K562 (cell line): ENCODE measurements at regions not wholly inside any gene's neighbourhood (a gene's known extent, or its start where the extent isn't known, plus 50 kb on each side); places are given as distances from the start of the nearest gene placed in this dataset.

Source experiments
- ATAC-seq: fragments of 200-7000 bp; cut with Tn5 transposase; 3 replicates; pipeline ENCODE4 v1.9.1; 2020; ENCODE audit warnings: moderate library complexity
- BruUV-seq: library from RNA; stranded (reverse); fragments of 400-500 nt; replicated peaks from 2 replicates; lab custom pipeline; 2021; lab: Mats Ljungman, UMichigan
- CTCF ChIA-PET: fragments of 300-600 bp; formaldehyde crosslinking; extraction: SDS; loops from one replicate; lab custom pipeline; 2021; ENCODE audit warnings: low intra/inter-chr PET ratio; lab: Yijun Ruan, JAX
- POLR2A ChIA-PET: fragments of 300-600, 350-650 bp; sonication (Branson Sonifier 250); formaldehyde crosslinking; extraction: SDS; loops from one replicate; lab custom pipeline; 2021; ENCODE audit warnings: antibody characterized with exemption, inconsistent platforms; lab: Yijun Ruan, JAX
- DNase-seq, 4 experiments: peaks; one replicate each; pipeline versions ENCODE4 v3.0.0 to v3.0.0-alpha.2; 2011 to 2018; ENCODE audit warnings: low spot score in 3 of 4, mixed read lengths in 3 of 4; ENCODE audit errors: extremely low read depth in 1 of 4
- FAIRE-seq: peaks from 2 replicates; lab custom pipeline; 2011; peaks lifted over from hg19 to GRCh38; lab: Jason Lieb, UNC
- H2AFZ ChIP-seq: 2 replicates; pipeline ENCODE4 v1.6.0; 2011; ENCODE audit warnings: low read depth, low read length, control low read depth, inconsistent platforms
- H3K27ac ChIP-seq: fragments of 200-600 bp; 3 replicates; pipeline ENCODE4 v1.8.0; 2011; ENCODE audit warnings: low read depth, mild to moderate bottlenecking, control low read depth, inconsistent platforms, low read length, moderate library complexity, mixed read lengths; ENCODE audit errors: extremely low read depth
- H3K27me3 ChIP-seq, 2 experiments: fragments of 300-600 bp in 1 of 2; 2 replicates in 1 of 2; 3 replicates in 1 of 2; pipeline versions ENCODE4 v1.6.0 to v1.8.0; 2011; ENCODE audit warnings: inconsistent platforms in 2 of 2, low read length in 2 of 2, mild to moderate bottlenecking in 1 of 2, mixed read lengths in 1 of 2, moderate library complexity in 1 of 2; ENCODE audit not compliant: control insufficient read depth in 2 of 2, insufficient read depth in 2 of 2
- H3K36me3 ChIP-seq: fragments of 300-600 bp; 3 replicates; pipeline ENCODE4 v1.8.0; 2011; ENCODE audit warnings: mild to moderate bottlenecking, low read length, inconsistent platforms; ENCODE audit not compliant: control insufficient read depth, insufficient read depth
- H3K4me1 ChIP-seq, 2 experiments: fragments of 200-600 bp in 1 of 2; replicated peaks in 1 of 2; 2 replicates in 1 of 2; 3 replicates in 1 of 2; pipeline versions ENCODE4 v1.5.1 to v1.8.0; 2011; ENCODE audit warnings: inconsistent platforms in 2 of 2, low read length in 2 of 2, mild to moderate bottlenecking in 1 of 2, mixed read lengths in 1 of 2, moderate library complexity in 1 of 2; ENCODE audit not compliant: control insufficient read depth in 2 of 2, insufficient read depth in 2 of 2
- H3K4me2 ChIP-seq: 2 replicates; pipeline ENCODE4 v1.6.1; 2011; ENCODE audit warnings: low read length, control low read depth, inconsistent platforms, mixed read lengths; ENCODE audit not compliant: insufficient read depth
- H3K4me3 ChIP-seq: fragments of 200-600 bp; sonication (generic), shearing (Covaris generic); 2 replicates; pipeline ENCODE4 v1.5.1; 2016; ENCODE audit warnings: control low read depth, inconsistent platforms
- H3K79me2 ChIP-seq: fragments of 200-600 bp; 3 replicates; pipeline ENCODE4 v1.8.0; 2011; ENCODE audit warnings: low read length, inconsistent platforms; ENCODE audit not compliant: control insufficient read depth, insufficient read depth
- H3K9ac ChIP-seq, 2 experiments: 2 replicates each; pipeline versions ENCODE4 v1.6.0 to v1.6.1; 2011; ENCODE audit warnings: low read depth in 2 of 2, low read length in 2 of 2, control low read depth in 1 of 2, inconsistent platforms in 1 of 2, mild to moderate bottlenecking in 1 of 2, mixed read lengths in 1 of 2; ENCODE audit not compliant: insufficient read depth in 1 of 2
- H3K9me1 ChIP-seq: one replicate; pipeline ENCODE4 v1.6.0; 2011; ENCODE audit warnings: inconsistent platforms, mild to moderate bottlenecking, low read length, moderate library complexity; ENCODE audit not compliant: control insufficient read depth, insufficient read depth
- H3K9me3 ChIP-seq: replicated peaks from 2 replicates; pipeline ENCODE4 v1.5.1; 2011; ENCODE audit warnings: low read depth, low read length, inconsistent platforms; ENCODE audit not compliant: control insufficient read depth, insufficient read depth
- H4K20me1 ChIP-seq: replicated peaks from 2 replicates; pipeline ENCODE4 v1.6.1; 2011; ENCODE audit warnings: low read length, inconsistent platforms, mixed read lengths; ENCODE audit not compliant: control insufficient read depth, insufficient read depth
- LEF1 ChIP-seq: fragments of 450-650 bp; IDR thresholded peaks from 2 replicates; pipeline ENCODE4 v1.6.1; 2016; ENCODE audit warnings: mild to moderate bottlenecking
- RBM17 ChIP-seq: fragments of 200-400 bp; formaldehyde crosslinking; IDR thresholded peaks from 2 replicates; pipeline ENCODE4 v1.6.1; 2017; ENCODE audit warnings: low read depth, mild to moderate bottlenecking, low read length, borderline replicate concordance
- SREBF1 ChIP-seq: fragments of 150-350 bp; IDR thresholded peaks from 2 replicates; pipeline ENCODE4 v1.6.1; 2014; ENCODE audit warnings: antibody characterized with exemption, low read depth, low read length, borderline replicate concordance
- ZNF263 ChIP-seq: sonication (generic); formaldehyde crosslinking; IDR thresholded peaks from 2 replicates; pipeline ENCODE4 v1.8.0; 2022; ENCODE audit warnings: mild to moderate bottlenecking, missing genetic modification reagents, borderline replicate concordance
- WGBS: fragments of 100-300 bp; shearing (Covaris generic); methylation state at CpG from one replicate; pipeline ENCODE4 v1.1.6; 2016; ENCODE audit warnings: low coverage, mixed read lengths; ENCODE audit not compliant: insufficient coverage; ENCODE audit errors: missing lambda C conversion rate; 5-methylcytosine and 5-hydroxymethylcytosine counted together
- in situ Hi-C: fragments of 300-500 bp; cut with MboI; formaldehyde crosslinking; loops from 4 replicates; pipeline ENCODE4 v1.15.0; 2018; ENCODE audit warnings: inconsistent platforms, mixed read lengths
- intact Hi-C: fragments of 100-400 bp; cut with micrococcal nuclease; formaldehyde crosslinking; loops from 2 replicates; pipeline ENCODE4 v1.14.2; 2022
- TF ChIP-seq, protein P1 (sequence below): fragments of 250-450 bp; sonication (Bioruptor Pico); IDR thresholded peaks from 2 replicates; pipeline ENCODE4 v1.4.0; 2020; ENCODE audit warnings: mild to moderate bottlenecking, moderate library complexity, borderline replicate concordance

DNA sequence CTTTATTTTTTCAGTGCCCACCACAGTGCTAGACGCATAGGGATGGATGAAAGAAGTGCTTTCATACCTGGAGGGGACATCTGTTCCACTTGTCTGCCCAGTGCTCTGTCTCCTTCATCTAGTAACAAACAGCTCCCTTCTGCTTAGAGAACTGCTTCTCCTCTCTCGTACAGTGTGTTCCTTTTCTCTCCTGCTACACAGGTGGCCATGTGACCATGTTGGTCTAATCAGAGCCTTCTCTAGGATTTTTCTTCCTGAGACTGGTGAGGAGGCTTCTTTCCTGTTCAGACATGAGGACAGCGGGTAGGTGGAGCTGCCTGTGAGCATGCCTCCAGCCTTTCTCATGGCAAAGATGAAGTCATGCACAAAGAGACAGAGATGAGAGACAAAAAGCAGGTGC is 182.7 kb downstream of the TMEM132E start:
- POLR2A ChIA-PET: interaction anchor here (0.6 kb wide), 1 partner anchor 19 kb away, joined by 3 read pairs; no protein-coding TSS in a partner anchor
- in situ Hi-C loops (no loop called here), intact Hi-C loops (no loop called here)
- no peak overlapping the region for H2AFZ ChIP-seq
- DNase-seq (no peak), ATAC-seq (no peak), FAIRE-seq (no peak)
- H3K9ac ChIP-seq: no peak overlapping the region
- H3K9me3 ChIP-seq: no peaks in the 10 kb centered on the region
- no peaks in the 10 kb centered on the region for H3K36me3 ChIP-seq
- 0% methylated on average over 3 of the region's 3 CpGs for WGBS
- H3K9me1 ChIP-seq: no peaks in the 10 kb centered on the region
- no peak overlapping the region for H3K4me3 ChIP-seq
- TF ChIP-seq LEF1: no peak
- no peak for TF ChIP-seq RBM17
- TF ChIP-seq SREBF1: no peak
- TF ChIP-seq, protein P1, sequence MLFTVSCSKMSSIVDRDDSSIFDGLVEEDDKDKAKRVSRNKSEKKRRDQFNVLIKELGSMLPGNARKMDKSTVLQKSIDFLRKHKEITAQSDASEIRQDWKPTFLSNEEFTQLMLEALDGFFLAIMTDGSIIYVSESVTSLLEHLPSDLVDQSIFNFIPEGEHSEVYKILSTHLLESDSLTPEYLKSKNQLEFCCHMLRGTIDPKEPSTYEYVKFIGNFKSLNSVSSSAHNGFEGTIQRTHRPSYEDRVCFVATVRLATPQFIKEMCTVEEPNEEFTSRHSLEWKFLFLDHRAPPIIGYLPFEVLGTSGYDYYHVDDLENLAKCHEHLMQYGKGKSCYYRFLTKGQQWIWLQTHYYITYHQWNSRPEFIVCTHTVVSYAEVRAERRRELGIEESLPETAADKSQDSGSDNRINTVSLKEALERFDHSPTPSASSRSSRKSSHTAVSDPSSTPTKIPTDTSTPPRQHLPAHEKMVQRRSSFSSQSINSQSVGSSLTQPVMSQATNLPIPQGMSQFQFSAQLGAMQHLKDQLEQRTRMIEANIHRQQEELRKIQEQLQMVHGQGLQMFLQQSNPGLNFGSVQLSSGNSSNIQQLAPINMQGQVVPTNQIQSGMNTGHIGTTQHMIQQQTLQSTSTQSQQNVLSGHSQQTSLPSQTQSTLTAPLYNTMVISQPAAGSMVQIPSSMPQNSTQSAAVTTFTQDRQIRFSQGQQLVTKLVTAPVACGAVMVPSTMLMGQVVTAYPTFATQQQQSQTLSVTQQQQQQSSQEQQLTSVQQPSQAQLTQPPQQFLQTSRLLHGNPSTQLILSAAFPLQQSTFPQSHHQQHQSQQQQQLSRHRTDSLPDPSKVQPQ: no peak
- no peak for TF ChIP-seq ZNF263 (CRISPR knock-in tag)
- H4K20me1 ChIP-seq: no peaks in the 10 kb centered on the region
- BruUV-seq: no TSS peak
- H3K27ac ChIP-seq: no peak overlapping the region
- no peaks in the 10 kb centered on the region for H3K4me1 ChIP-seq
- H3K79me2 ChIP-seq: no peaks in the 10 kb centered on the region
- CTCF ChIA-PET: no interaction called here
- no peaks in the 10 kb centered on the region; a peak in 1 of 5 replicates for H3K27me3 ChIP-seq
- H3K4me2 ChIP-seq: no peak overlapping the region
